HG03039 (cell line): ENCODE measurements at regions not wholly inside any gene's neighbourhood (a gene's known extent, or its start where the extent isn't known, plus 50 kb on each side); places are given as distances from the start of the nearest gene placed in this dataset.

Experiments
- ATAC-seq: cut with Tn5 transposase; IDR thresholded peaks from one replicate; pipeline ENCODE4 v1.9.1; 2021; ENCODE audit warnings: mild to moderate bottlenecking, moderate library complexity; ENCODE audit not compliant: unreplicated experiment

DNA sequence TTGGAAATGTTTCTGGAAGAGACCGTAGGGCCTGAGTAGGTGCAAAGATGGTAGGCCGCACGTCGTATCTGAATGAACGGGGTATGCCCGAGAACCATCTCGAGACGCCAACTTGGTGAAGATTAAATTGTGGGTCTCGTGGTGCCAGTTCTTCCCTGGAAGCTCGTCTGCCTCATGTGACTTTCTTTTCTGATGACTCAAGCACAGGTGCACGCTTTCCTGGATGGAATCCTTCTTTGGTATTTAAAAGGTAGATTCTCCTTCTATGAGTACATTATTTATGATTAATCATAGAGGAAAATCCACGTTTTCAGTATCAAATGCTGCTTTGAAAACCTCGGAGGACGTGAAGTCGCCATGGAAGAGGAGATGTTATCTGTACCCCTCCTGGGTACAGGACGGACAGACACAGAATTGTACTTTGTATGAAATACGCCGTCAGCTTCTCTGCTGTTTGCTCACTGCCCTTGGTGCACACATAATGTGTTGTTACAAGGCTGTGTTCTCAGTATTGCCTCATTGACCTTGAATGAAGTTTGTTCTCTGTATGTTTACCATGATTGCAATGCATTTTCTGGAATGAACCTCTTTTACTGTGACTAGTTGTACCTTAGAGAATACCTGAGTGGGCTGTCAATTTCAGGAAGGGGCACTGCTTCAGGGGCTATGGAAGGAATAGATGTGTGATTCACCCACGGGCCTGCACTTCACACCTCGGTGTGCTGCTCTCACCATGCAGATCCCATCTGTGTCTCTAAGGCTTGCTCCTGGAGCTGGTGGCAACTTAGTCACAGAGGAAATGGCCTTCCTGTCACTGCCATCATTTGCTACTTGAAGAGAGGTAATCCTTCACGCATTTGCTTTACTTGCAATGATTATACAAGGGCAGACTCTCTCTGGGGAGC lies 137.3 kb upstream of the RTL1 start:
- ATAC-seq = no peak

DNA sequence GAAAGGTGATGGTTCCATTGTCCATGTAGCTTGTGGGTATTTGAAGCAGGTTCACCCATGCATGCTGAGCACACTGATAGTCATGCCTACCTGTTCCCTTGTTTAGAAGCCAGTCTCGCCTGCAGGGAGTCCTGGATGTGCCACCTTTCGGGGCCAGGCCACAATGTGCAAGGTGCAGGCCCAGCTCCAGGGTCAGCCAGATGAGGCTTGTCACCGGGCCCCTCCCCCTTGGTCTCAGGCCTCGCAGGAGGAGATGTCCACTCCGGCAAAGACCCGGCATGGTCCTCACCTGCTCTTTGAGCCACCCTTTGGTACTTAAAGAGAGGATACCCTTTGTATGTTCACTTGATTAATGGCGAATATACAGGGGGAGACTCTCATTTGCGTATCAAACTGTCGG lies 140.4 kb upstream of the RTL1 start:
- no peak for ATAC-seq

DNA sequence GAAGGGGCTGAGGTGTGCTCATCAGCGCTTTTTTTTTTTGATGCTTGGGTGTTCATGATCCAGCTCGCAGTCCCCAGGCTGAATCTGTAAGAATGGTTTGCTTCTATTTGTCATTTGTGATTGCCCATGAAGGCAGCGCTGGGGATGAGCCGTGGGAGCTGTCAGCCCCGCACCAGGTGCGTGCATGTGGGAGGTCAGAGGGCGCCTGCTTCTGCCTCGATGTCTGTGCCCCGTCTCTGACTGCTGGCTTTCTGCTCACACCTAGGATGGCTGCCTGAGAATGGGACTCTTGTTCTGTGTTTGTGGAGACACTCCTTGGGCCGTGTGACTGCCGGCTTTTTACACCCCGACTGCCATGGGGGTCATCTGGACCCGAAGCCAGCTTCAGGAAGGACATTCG lies 141.2 kb upstream of the RTL1 start:
- no peak for ATAC-seq

DNA sequence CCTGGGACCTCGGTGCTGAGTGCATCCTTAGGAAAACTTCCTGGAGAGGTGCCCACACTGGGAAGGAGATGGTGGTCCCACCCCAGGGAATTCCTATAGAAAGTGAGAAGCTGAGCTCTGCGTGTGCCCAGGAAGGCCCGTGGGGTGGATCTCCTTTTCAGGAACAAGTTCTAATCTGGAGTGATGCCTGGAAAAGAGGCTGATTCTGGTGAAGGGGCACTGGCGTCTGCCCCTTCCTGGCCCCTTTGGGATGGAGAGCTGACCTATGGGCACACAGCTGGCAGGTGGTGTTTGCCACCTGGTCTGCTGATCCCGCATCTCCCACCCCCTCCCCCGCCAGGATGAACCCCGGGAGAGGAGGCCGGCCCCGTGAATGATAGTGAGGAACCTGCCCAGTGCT lies 142.0 kb upstream of the RTL1 start:
- no peak for ATAC-seq

DNA sequence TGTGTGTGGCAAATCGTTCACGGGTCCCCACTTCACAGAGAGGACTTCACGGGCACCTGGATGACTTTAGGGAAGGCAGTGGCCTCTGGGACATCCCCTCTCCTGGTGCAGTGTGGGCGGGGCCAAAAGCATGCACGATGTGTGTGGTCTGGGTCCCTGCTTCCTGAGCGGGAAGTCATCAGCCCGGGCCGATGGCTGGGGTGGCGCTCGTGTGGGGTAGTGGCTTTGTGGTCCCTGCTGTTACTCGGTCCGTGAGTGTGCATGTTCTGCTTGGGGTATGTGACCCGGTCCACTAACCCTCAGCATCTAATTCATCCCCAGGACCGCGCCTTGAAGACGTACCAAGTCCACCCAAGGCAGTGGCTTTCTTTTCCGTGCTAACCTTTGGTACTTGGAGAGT lies 142.5 kb upstream of the RTL1 start:
- no peak for ATAC-seq

DNA sequence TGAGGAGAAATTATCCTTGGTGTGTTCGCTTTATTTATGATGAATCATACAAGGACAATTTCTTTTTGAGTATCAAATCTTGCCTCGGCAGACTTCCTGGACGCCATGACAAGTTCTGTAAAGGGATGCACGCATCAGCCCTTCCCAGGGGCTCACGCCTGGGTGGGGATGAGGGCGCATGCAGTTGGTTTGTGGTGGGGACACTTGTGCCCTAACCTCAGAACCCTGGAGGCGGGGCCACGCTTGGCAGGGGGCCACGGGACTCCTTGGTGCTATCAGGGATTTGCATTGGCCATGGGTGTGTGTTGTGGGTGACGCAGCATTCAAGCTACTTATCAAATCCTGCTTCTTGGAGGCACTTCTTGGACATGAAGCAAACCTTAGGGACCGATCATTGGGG lies 143.8 kb upstream of the RTL1 start:
- ATAC-seq = no peak

DNA sequence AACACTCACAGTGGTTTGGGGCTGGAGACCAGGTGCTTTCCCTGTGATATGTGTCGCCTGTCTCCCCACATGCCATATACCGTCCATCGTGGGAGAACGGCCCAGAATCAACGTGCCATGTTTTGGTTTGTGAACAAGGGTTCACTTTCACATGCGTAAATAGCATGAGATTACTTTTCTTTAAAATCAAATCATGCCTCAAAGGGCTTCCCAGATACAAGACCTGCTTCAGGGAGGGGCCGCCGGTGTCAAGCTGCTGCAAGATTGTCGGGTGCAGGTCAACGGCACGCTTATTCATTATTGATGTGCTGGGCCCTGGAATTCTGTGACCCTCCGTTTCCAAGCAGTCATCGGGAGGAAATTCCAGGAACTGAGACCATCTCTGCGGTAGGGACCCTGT lies 145.2 kb upstream of the RTL1 start:
- ATAC-seq = no peak

DNA sequence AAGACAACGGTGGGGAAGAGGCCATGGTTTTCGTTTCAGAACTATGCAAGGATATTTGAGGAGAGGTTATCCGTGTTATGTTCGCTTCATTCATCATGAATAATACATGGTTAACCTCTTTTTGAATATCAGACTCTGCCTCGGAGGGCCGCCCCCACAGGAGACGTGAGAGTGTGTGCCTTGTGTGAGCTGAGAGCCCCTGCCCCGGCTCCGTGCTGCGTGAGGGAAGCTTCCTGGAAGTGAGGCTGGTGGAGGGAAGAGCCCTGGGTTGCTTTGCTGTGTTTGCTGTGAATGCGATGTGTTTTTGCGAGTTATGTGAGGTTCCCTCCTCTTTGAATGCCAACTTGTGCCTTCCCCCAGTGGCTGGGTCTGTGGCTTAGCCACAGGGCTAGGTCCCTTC lies 146.0 kb upstream of the RTL1 start:
- no peak for ATAC-seq

DNA sequence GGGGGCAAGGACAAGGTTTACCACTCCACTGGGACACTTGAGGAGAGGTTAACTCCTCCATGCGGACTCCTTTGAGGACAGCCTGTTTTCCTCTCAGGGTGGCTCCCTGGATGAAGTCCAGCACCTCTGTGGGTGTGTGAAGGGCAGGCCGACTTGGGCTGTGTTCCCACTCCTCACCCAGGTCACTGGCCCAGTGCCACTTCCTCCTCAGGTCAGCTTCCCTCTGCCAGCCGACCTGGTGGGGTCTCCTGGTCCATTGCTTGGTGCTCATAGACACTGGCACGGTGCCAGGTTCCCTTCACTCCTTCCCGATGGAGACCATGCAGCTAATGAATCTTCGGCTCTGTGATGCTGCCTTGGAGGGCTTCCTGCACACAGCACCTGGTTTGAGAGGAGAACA lies 146.4 kb upstream of the RTL1 start:
- ATAC-seq = no peak

DNA sequence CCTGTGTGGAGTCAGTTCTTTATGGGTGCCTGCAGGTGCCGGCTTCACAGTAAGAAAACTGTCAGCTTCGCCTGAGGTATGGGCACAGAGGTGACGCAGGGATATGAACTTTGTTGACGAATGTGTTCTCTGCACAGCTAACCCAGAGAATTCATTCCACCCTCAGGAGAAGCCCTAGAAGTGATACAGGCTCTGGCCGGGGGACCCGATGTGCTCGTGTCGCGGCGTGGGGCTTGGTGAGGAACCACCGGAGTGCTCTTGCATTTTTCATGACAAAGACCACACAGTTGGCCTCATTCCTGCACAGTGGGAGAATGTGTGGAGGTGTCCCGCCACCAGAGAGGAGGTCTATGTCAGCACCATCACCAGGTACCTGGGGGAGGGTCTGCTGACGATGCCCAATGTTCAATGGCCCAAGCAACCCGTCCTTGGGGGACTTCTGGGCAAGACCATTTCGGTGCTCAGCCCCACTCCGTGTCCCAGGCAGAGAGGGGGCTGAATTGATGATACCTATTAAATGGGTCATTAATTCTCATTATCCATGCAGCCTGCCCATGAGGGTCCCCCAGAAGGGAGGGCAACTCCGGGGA lies 147.5 kb upstream of the RTL1 start:
- no peak for ATAC-seq

DNA sequence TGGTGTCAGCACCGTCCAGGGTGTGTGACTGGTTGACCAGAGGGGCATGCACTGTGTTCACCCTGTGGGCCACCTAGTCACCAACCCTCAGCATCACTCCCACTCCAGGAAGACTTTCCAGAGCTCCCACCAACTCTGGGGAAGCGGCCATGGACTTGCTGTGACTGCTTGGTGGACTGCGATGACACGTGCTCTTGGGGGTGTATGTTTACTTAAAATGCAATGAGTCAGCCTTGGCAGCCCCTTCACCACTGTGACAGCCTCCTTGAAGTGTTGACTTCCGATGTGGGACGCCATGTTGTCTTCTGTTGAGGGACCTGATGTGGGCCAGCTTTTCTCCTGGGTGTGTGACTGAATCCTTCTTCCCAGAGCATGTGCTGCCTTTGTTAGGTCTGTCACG lies 151.1 kb upstream of the RTL1 start:
- ATAC-seq = no peak

DNA sequence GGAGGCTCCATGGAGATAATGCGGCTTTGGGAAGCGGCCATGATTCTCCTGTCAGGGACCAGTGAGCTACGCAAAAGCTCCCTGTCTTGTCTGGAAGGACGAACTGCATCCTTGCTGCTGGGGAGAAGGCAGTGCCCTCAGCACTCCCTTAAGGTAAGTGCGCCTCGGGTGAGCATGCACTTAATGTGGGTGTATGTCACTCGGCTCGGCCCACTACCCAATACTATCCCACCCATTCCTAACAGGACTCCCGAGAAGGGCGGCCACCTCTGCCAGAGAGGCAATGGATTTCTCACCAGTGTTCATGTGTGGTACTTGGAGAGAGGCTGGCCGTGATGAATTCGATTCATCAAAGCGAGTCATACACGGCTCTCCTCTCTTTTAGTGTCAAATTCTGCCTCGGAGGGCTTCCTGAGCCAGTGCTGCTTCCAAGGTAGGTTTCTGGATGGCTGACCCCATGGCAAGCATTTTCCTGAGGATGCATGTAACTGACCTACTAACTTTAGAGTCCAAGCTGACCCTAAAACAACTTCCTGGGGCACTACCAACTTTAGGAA lies 151.7 kb upstream of the RTL1 start:
- no peak for ATAC-seq

DNA sequence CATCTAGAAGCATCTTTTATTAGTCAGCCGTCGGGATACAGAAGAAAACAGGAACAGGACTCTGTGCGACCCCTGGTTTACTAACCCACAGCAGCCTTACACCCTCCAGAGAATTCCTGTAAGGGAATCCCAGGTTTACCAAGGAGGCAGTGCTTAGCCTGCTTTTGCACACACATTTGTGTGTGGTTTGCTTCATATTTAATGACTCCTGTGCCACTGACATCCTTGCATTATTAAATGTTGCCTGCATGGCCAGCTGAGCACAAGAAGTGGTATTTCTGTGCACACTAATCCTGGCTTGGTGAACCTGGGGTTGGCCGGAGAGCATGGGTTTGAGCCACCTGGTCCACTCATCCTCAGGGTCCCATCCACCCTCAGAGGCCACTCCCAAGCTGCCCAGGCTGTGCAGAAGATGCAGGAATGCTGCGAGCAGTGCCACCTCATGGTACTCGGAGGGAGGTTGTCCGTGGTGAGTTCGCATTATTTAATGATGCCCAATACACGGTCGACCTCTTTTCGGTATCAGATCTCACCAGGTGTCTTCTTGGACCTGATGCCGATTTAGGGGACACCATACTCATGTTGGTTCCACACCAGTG lies 152.4 kb upstream of the RTL1 start:
- no peak for ATAC-seq

DNA sequence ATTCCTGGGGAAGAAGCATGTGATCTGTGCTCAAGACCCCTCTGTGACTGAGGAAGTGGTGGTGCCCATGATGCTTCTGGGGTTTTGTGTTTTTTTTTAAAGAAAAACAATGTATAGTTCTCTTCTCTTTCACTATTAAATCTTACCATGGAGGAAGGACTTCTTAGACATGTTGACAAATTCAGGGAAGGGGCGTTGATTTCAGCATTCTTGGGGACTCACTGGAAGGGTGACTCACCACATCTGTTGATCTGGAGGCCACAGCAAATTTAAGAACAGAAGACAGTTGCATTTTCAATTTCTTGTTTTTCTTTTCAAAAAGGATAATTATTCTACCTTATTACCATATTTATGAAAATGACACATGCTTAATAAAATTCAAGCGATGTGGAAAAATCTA lies 152.9 kb upstream of the RTL1 start:
- no peak for ATAC-seq

DNA sequence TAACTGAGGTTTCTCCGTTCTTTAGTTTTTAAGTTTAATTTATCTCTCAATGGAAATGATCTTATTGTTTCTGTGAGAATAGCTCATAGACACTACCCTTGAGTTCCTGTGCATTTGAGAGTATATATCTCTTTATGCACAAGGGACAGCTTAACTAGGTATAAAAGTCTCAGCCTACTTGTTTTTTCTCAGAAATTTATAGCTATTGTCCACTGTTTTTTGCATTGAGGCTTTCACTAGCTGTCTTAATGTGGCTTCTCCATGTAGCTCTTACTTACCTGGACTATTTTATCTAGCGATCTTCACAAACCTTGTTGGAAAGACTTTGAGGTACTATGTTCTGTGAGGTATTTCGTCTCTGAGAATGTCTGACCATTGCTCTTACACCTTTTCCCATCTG lies 153.9 kb upstream of the RTL1 start:
- ATAC-seq = no peak

DNA sequence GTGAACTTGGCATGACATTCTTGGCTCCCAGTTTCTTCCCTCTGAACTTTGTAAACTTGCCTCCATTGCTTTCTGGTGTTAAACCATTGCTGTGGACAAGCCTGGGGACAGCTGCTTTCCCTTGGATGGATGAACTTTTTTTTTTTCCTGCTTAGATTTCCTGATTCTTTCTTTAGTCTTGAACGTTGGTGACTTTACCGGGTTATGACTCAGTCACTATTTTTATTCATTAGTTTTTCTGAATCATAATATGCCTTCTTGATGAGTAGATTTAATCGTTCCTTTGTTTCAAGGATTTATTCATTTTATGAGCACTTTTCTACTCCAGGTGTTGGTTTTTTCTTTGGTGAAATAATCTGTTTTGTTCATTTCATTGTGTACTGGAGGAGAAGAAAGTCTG lies 155.0 kb upstream of the RTL1 start:
- ATAC-seq = no peak

DNA sequence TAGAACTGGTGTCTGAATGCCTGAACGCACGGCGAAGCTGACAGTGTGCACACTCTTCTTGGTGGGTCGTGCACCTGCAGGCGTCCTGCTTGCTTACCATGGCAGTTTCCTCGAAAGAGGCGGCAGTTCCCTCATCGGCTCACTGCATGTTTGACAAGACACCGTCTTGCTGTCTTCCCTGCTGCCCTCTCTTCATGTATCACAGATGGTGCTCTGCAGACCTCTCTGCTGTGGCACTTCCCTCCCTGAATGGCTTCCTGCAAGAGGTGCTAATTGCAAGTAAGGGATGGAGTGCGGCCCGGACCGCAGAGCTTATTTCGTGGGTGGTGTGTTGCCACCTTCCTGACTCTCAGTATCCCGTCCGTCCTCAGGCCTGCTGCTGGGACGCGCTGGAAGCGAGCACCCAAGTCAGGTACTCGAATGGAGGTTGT lies 156.7 kb upstream of the RTL1 start:
- no peak for ATAC-seq

DNA sequence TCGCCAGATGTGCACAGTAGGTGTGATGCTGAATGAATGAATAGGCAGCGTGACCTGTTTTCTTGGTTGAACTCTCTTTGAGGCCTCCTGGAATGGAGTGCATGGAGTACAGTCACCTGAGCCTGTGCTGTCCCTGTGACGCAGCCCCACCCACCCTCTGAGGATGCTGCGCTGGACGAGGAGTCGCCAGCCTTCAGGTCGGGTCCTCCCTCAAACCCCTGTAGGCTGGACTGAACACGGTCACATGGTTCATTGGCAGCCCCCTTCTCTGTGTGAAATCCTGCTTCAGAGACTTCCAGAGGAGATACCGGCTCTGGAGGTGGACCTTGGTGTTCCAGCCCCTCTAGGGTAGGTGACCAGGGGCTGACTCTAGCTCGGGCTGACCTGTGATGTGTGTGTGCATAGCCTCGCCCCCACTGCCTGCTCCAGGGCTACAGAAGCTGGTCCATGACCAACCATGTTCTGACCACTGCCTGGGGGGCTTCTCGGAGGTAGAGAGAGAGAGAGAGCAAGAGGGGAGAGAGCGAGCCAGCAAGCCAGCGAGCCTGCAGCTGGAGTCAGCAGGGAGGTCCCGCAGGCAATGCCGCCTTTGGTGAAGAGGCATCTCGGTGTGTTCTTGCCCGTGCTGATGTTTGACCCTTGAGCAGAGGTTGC lies 158.0 kb upstream of the RTL1 start:
- no peak for ATAC-seq

DNA sequence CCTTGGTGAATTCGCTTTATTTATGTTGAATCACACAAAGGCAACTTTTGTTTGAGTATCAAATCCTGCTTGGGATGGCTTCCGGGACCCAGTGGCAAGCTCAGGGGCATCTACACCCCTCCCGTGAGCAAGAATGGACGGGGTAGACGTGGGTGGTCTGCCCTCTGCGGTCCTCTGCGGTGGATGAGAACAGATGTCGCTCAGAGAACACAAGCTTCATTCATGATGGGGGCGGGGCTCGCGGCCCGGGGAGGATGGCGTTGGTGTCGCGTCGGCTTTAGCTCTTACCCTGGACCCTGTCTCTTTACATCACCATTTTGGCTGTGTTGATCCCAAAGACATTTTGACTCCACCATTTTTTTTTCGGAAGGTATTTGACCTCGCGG lies 158.5 kb upstream of the RTL1 start:
- ATAC-seq = no peak

DNA sequence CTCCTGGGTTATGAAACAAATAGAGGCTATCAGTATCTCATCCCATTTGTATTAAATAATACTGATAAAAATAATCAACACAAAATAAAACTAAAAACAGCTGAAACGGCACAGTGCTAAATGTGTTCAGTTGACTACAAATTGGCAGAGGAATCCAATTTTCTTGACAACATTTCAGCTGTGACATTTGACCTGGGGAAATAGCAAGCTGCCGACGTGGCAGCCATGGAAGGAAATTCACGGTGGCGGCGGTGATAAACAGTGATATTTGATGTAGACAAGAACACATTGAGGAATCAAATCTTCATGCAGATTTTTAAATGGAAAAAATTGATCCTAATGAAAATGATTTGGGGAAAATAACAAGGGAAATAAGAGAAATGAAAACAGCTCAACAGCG lies 159.1 kb upstream of the RTL1 start:
- no peak for ATAC-seq

DNA sequence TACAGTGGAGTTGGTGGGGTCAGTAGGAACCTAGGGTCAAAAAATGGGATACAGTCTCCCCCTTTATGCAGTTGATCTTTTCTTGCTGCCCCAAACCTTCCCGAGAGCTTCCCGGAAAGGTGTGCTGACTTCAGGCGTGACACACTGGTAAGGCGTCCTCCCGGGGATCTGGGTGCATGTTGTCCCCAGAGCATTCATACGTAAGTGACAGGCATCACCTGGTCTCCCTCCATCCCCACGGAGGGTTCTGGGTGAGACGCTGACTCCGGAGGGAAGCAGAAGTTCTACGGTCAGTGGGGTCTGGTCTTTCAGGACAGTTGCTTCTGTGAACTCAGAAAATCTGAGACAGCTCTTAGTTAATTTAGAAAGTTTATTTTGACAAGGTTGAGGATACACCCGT lies 159.6 kb upstream of the RTL1 start:
- ATAC-seq = no peak
